ENCODE measurements at regions not wholly inside any gene's neighbourhood (a gene's known extent, or its start where the extent isn't known, plus 50 kb on each side); places are given as distances from the start of the nearest gene placed in this dataset.

DNA sequence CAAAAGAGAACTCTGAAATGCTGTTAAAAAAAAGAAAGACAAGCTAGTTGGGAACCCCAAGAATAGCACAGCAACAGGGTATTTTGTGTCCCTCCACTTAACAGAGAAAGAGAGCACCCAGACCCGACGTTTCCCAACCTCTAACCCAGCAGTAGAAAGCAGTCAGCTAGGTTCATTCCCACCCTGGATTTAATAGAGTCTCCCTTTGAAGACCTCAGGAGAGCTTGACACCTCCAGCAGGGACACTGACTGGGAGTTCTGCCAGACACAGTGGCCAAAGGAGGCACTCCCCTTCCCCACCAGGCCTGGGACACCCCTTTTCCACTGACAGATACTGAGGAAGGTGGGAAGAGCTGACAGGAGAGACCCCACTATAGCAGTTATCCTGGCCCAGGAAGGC, 337.5 kb upstream of the MSX2 start:
- no peaks in the 10 kb centered on the region for H3K36me3 ChIP-seq (ENCODE audit: insufficient read depth, low read length)
- H4K20me1 ChIP-seq (ENCODE audit: insufficient read depth, low read length, poor library complexity, severe bottlenecking): no peaks in the 10 kb centered on the region
- no peaks in the 10 kb centered on the region for H3K27me3 ChIP-seq (ENCODE audit: insufficient read depth, low read length, poor library complexity, severe bottlenecking)
- H3K9me3 ChIP-seq (ENCODE audit: insufficient read depth, low read depth, low read length): no peaks in the 10 kb centered on the region
- H3F3A ChIP-seq (ENCODE audit: low read depth): no peaks in the 10 kb centered on the region
- H2AFZ ChIP-seq (ENCODE audit: low read length): no peak overlapping the region
- H3K4me1 ChIP-seq (ENCODE audit: insufficient read depth, low read length, poor library complexity, severe bottlenecking): no peaks in the 10 kb centered on the region
- TF ChIP-seq EZH2phosphoT487 (IDR thresholded peaks at IDR 0.05; ENCODE audit: borderline replicate concordance): no peak
- no peak for TF ChIP-seq CTCF (conservative IDR thresholded peaks at IDR 0.05; ENCODE audit: low read length)
- no peak overlapping the region for H3K9ac ChIP-seq (ENCODE audit: low read depth, low read length, poor library complexity, severe bottlenecking)
- no peaks in the 10 kb centered on the region for H3K9me2 ChIP-seq (replicated peaks; ENCODE audit: low read depth, low read length)
- H3K79me2 ChIP-seq (ENCODE audit: insufficient read depth, low read length): no peaks in the 10 kb centered on the region
- H3K4me2 ChIP-seq (ENCODE audit: low read depth, low read length, poor library complexity, severe bottlenecking): no peak overlapping the region
- no peak overlapping the region for H3K4me3 ChIP-seq (ENCODE audit: low read length, poor library complexity, severe bottlenecking)

- no peaks in the 10 kb centered on the region for H3K4me1 ChIP-seq (ENCODE audit: insufficient read depth, low read length, poor library complexity, severe bottlenecking)
- no peaks in the 10 kb centered on the region for H4K20me1 ChIP-seq (ENCODE audit: insufficient read depth, low read length, poor library complexity, severe bottlenecking)
- H3K36me3 ChIP-seq (ENCODE audit: insufficient read depth, low read length): no peaks in the 10 kb centered on the region
- no peak overlapping the region for H3K9ac ChIP-seq (ENCODE audit: low read depth, low read length, poor library complexity, severe bottlenecking)
- H3K9me3 ChIP-seq (ENCODE audit: insufficient read depth, low read depth, low read length): no peaks in the 10 kb centered on the region
- H3K9me2 ChIP-seq (replicated peaks; ENCODE audit: low read depth, low read length): no peaks in the 10 kb centered on the region
- H3K79me2 ChIP-seq (ENCODE audit: insufficient read depth, low read length): no peaks in the 10 kb centered on the region
- H3F3A ChIP-seq (ENCODE audit: low read depth): no peaks in the 10 kb centered on the region
- TF ChIP-seq CTCF (conservative IDR thresholded peaks at IDR 0.05; ENCODE audit: low read length) (no peak), EZH2phosphoT487 (IDR thresholded peaks at IDR 0.05; ENCODE audit: borderline replicate concordance) (no peak)
- no peaks in the 10 kb centered on the region for H3K27me3 ChIP-seq (ENCODE audit: insufficient read depth, low read length, poor library complexity, severe bottlenecking)
- no peak overlapping the region for H3K4me3 ChIP-seq (ENCODE audit: low read length, poor library complexity, severe bottlenecking)
- no peak overlapping the region for H2AFZ ChIP-seq (ENCODE audit: low read length)
- H3K4me2 ChIP-seq (ENCODE audit: low read depth, low read length, poor library complexity, severe bottlenecking): no peak overlapping the region
These were observed 336.9 kb upstream of the MSX2 start for GRCh38 chr5:174387448-174387847.

GRCh38 chr5:174392892-174393291, 331.5 kb upstream of the MSX2 start:
- TF ChIP-seq EZH2phosphoT487 (IDR thresholded peaks at IDR 0.05; ENCODE audit: borderline replicate concordance) (no peak), CTCF (conservative IDR thresholded peaks at IDR 0.05; ENCODE audit: low read length) (no peak)
- no peaks in the 10 kb centered on the region for H3K36me3 ChIP-seq (ENCODE audit: insufficient read depth, low read length)

More at GRCh38 chr5:174392892-174393291, 331.5 kb upstream of the MSX2 start:
- Histone ChIP-seq H3K27me3 (ENCODE audit: insufficient read depth, low read length, poor library complexity, severe bottlenecking) (no peaks in the 10 kb centered on the region), H3K9me2 (replicated peaks; ENCODE audit: low read depth, low read length) (no peaks in the 10 kb centered on the region), H3K4me3 (ENCODE audit: low read length, poor library complexity, severe bottlenecking) (no peak overlapping the region), H4K20me1 (ENCODE audit: insufficient read depth, low read length, poor library complexity, severe bottlenecking) (no peaks in the 10 kb centered on the region), H3F3A (ENCODE audit: low read depth) (no peaks in the 10 kb centered on the region), H2AFZ (ENCODE audit: low read length) (no peak overlapping the region), H3K79me2 (ENCODE audit: insufficient read depth, low read length) (no peaks in the 10 kb centered on the region), H3K9ac (ENCODE audit: low read depth, low read length, poor library complexity, severe bottlenecking) (no peak overlapping the region), H3K4me2 (ENCODE audit: low read depth, low read length, poor library complexity, severe bottlenecking) (no peak overlapping the region), H3K4me1 (ENCODE audit: insufficient read depth, low read length, poor library complexity, severe bottlenecking) (no peaks in the 10 kb centered on the region), H3K9me3 (ENCODE audit: insufficient read depth, low read depth, low read length) (no peaks in the 10 kb centered on the region)

Data from Loucy (cell line).